AG08396 (cell line): ENCODE measurements at regions not wholly inside any gene's neighbourhood (a gene's known extent, or its start where the extent isn't known, plus 50 kb on each side); places are given as distances from the start of the nearest gene placed in this dataset.
"Not testable (repeated sequence)": the region's sequence is repeated elsewhere in the genome, so short reads cannot be mapped to it uniquely, and the experiment has no call there.

ENCODE experiments used
- DNase-seq: peaks from one replicate; pipeline ENCODE4 v3.0.0; 2012; ENCODE audit warnings: low spot score, mixed read lengths

- no peak for DNase-seq
Measured at GRCh38 chr6:110558575-110558974, 82.2 kb upstream of the SLC22A16 start.

GRCh38 chr6:110557199-110557598 lies 80.8 kb upstream of the SLC22A16 start:
- no peak for DNase-seq

- no peak for DNase-seq
Measured at GRCh38 chr6:110556317-110557110, 80.1 kb upstream of the SLC22A16 start.

GRCh38 chr6:110554966-110555460 lies 78.6 kb upstream of the SLC22A16 start:
- no peak for DNase-seq

- no peak for DNase-seq
Measured at GRCh38 chr6:110554441-110554840, 78.0 kb upstream of the SLC22A16 start.

- no peak for DNase-seq
Measured at GRCh38 chr6:110552901-110553641, 76.7 kb upstream of the SLC22A16 start.

GRCh38 chr6:110552076-110552475 lies 75.7 kb upstream of the SLC22A16 start:
- no peak for DNase-seq

GRCh38 chr6:110551088-110551487 lies 74.7 kb upstream of the SLC22A16 start:
- DNase-seq = no peak

GRCh38 chr6:110550353-110550752 lies 73.9 kb upstream of the SLC22A16 start:
- no peak for DNase-seq

GRCh38 chr6:110549277-110549676 lies 72.9 kb upstream of the SLC22A16 start:
- DNase-seq = no peak

- DNase-seq = no peak
Measured at GRCh38 chr6:110548110-110548847, 71.9 kb upstream of the SLC22A16 start.

- peak; percentile 39 for DNase-seq
Measured at GRCh38 chr6:110547266-110547964, 71.0 kb upstream of the SLC22A16 start.

GRCh38 chr6:110545081-110545872 lies 68.9 kb upstream of the SLC22A16 start:
- no peak for DNase-seq

GRCh38 chr6:110544472-110544871 lies 68.1 kb upstream of the SLC22A16 start:
- no peak for DNase-seq

- no peak for DNase-seq
Measured at GRCh38 chr6:110543106-110543505, 66.7 kb upstream of the SLC22A16 start.

GRCh38 chr6:110542311-110543024 lies 66.1 kb upstream of the SLC22A16 start:
- DNase-seq = no peak

GRCh38 chr6:110541701-110542309 lies 65.4 kb upstream of the SLC22A16 start:
- no peak for DNase-seq

GRCh38 chr6:110539277-110540019 lies 63.0 kb upstream of the SLC22A16 start:
- not testable (repeated sequence) for DNase-seq
